Prostate gland (tissue), 2 donors: ENCODE measurements at regions not wholly inside any gene's neighbourhood (a gene's known extent, or its start where the extent isn't known, plus 50 kb on each side); places are given as distances from the start of the nearest gene placed in this dataset.
A peak's percentile ranks its signal among the peaks of the same experiment; 100 is the strongest.
"Not testable (repeated sequence)": the region's sequence is repeated elsewhere in the genome, so short reads cannot be mapped to it uniquely, and the experiment has no call there.

Experiments used
- DNase-seq: peaks from one replicate; pipeline ENCODE4 v3.0.0-alpha.2; 2019; ENCODE audit warnings: low spot score
- H3K27ac ChIP-seq, 2 donors: fragments of 200-600 bp; sonication (generic); 2 replicates each; pipeline ENCODE4 v1.5.1; 2017 to 2019
- H3K27me3 ChIP-seq: fragments of 200-600 bp; sonication (generic); replicated peaks from 2 replicates; pipeline ENCODE4 v1.5.1; 2019; ENCODE audit not compliant: insufficient read depth
- H3K36me3 ChIP-seq, 2 donors: fragments of 200-600 bp; sonication (generic); 1 replicate in 1 of 2; 2 replicates in 1 of 2; pipeline versions ENCODE4 v1.5.1 to v1.8.1; 2017 to 2019
- H3K4me1 ChIP-seq: fragments of 200-600 bp; sonication (generic); replicated peaks from 2 replicates; pipeline ENCODE4 v1.5.1; 2019
- H3K4me3 ChIP-seq, 2 donors: fragments of 200-600 bp; sonication (generic); 2 replicates each; pipeline ENCODE4 v1.5.1; 2017 to 2019
- H3K9me3 ChIP-seq: fragments of 200-600 bp; sonication (generic); 2 replicates; pipeline ENCODE4 v1.5.1; 2017
- WGBS: methylation state at CpG from one replicate; pipeline ENCODE4 v1.1.5; 2018; 5-methylcytosine and 5-hydroxymethylcytosine counted together
- intact Hi-C: fragments of 100-400 bp; cut with DNase I; formaldehyde crosslinking; loops from one replicate; pipeline ENCODE4 v1.14.2; 2022

- H3K4me1 ChIP-seq, H3K36me3 ChIP-seq, intact Hi-C loops, DNase-seq, H3K27me3 ChIP-seq, H3K4me3 ChIP-seq, H3K9me3 ChIP-seq, H3K27ac ChIP-seq: not testable (repeated sequence)
- 48% methylated on average over 1 of the region's 1 CpG for WGBS
These were observed 52.8 kb downstream of the FOXD4L6 start for GRCh38 chr9:41075671-41076070.

GRCh38 chr9:41074356-41074942 lies 54.0 kb downstream of the FOXD4L6 start:
- peak; percentile 6 for DNase-seq
- H3K9me3 ChIP-seq, H3K27ac ChIP-seq, intact Hi-C loops, H3K27me3 ChIP-seq, H3K4me1 ChIP-seq, H3K36me3 ChIP-seq: not testable (repeated sequence)
- 2% methylated on average over 63 of the region's 63 CpGs for WGBS
- H3K4me3 ChIP-seq = peak overlapping the region; percentile 37 to 47

GRCh38 chr9:41073471-41074243 lies 54.8 kb downstream of the FOXD4L6 start:
- H3K27ac ChIP-seq, H3K4me1 ChIP-seq, H3K36me3 ChIP-seq, H3K9me3 ChIP-seq, H3K27me3 ChIP-seq, DNase-seq, intact Hi-C loops: not testable (repeated sequence)
- 17% methylated on average over 36 of the region's 39 CpGs for WGBS
- H3K4me3 ChIP-seq = peak overlapping the region; percentile 37 to 47

GRCh38 chr9:41064125-41064795 lies 64.2 kb downstream of the FOXD4L6 start:
- H3K27me3 ChIP-seq, DNase-seq, H3K36me3 ChIP-seq, H3K4me3 ChIP-seq, intact Hi-C loops, H3K9me3 ChIP-seq, H3K27ac ChIP-seq, H3K4me1 ChIP-seq: not testable (repeated sequence)
- WGBS = 21% methylated on average over 8 of the region's 8 CpGs

GRCh38 chr9:41063243-41063642 lies 65.2 kb downstream of the FOXD4L6 start:
- DNase-seq, H3K4me3 ChIP-seq, H3K27ac ChIP-seq, H3K4me1 ChIP-seq, H3K9me3 ChIP-seq, H3K27me3 ChIP-seq, H3K36me3 ChIP-seq, intact Hi-C loops: not testable (repeated sequence)
- 74% methylated on average over 5 of the region's 5 CpGs for WGBS

- DNase-seq, intact Hi-C loops, H3K4me3 ChIP-seq, H3K4me1 ChIP-seq, H3K9me3 ChIP-seq, H3K27ac ChIP-seq, H3K36me3 ChIP-seq, H3K27me3 ChIP-seq: not testable (repeated sequence)
- WGBS = 81% methylated on average over 1 of the region's 1 CpG
These were observed 68.9 kb downstream of the FOXD4L6 start for GRCh38 chr9:41059603-41060002.

- WGBS = 35% methylated on average over 4 of the region's 4 CpGs
- H3K9me3 ChIP-seq, H3K4me3 ChIP-seq, H3K27me3 ChIP-seq, H3K27ac ChIP-seq, intact Hi-C loops, H3K4me1 ChIP-seq, H3K36me3 ChIP-seq, DNase-seq: not testable (repeated sequence)
These were observed 74.7 kb downstream of the FOXD4L6 start for GRCh38 chr9:41053666-41054363.

- H3K4me1 ChIP-seq, H3K36me3 ChIP-seq, H3K9me3 ChIP-seq, DNase-seq, intact Hi-C loops, H3K4me3 ChIP-seq, H3K27me3 ChIP-seq, H3K27ac ChIP-seq: not testable (repeated sequence)
- 78% methylated on average over 2 of the region's 2 CpGs for WGBS
These were observed 79.8 kb downstream of the FOXD4L6 start for GRCh38 chr9:41048672-41049071.

- H3K4me3 ChIP-seq, H3K36me3 ChIP-seq, H3K4me1 ChIP-seq, H3K27me3 ChIP-seq, H3K27ac ChIP-seq, intact Hi-C loops, H3K9me3 ChIP-seq, DNase-seq: not testable (repeated sequence)
These were observed 80.7 kb downstream of the FOXD4L6 start for GRCh38 chr9:41047792-41048191.

GRCh38 chr9:41044930-41045329 lies 83.6 kb downstream of the FOXD4L6 start:
- H3K36me3 ChIP-seq, H3K4me3 ChIP-seq, DNase-seq, H3K27me3 ChIP-seq, H3K4me1 ChIP-seq, intact Hi-C loops, H3K9me3 ChIP-seq, H3K27ac ChIP-seq: not testable (repeated sequence)
- 86% methylated on average over 2 of the region's 2 CpGs for WGBS

- H3K27me3 ChIP-seq, H3K36me3 ChIP-seq, H3K27ac ChIP-seq, intact Hi-C loops, H3K9me3 ChIP-seq, DNase-seq, H3K4me3 ChIP-seq, H3K4me1 ChIP-seq: not testable (repeated sequence)
- no CpG with 5 or more reads among the region's 1 CpG for WGBS
These were observed 85.0 kb downstream of the FOXD4L6 start for GRCh38 chr9:41043433-41043832.

GRCh38 chr9:41042111-41042510 lies 86.4 kb downstream of the FOXD4L6 start:
- H3K4me1 ChIP-seq, DNase-seq, H3K27me3 ChIP-seq, H3K27ac ChIP-seq, intact Hi-C loops, H3K9me3 ChIP-seq, H3K36me3 ChIP-seq, H3K4me3 ChIP-seq: not testable (repeated sequence)
- WGBS = 48% methylated on average over 4 of the region's 4 CpGs
